22Rv1 (cell line): ENCODE measurements at regions not wholly inside any gene's neighbourhood (a gene's known extent, or its start where the extent isn't known, plus 50 kb on each side); places are given as distances from the start of the nearest gene placed in this dataset.

Source experiments
- ZFX ChIP-seq: fragments of 450-650 bp; IDR thresholded peaks from 2 replicates; pipeline ENCODE4 v1.6.1; 2017; ENCODE audit warnings: antibody characterized with exemption, borderline replicate concordance
- TF ChIP-seq, protein P1 (sequence below): fragments of 450-650 bp; IDR thresholded peaks from 2 replicates; pipeline ENCODE4 v1.5.1; 2017; ENCODE audit warnings: mild to moderate bottlenecking

DNA sequence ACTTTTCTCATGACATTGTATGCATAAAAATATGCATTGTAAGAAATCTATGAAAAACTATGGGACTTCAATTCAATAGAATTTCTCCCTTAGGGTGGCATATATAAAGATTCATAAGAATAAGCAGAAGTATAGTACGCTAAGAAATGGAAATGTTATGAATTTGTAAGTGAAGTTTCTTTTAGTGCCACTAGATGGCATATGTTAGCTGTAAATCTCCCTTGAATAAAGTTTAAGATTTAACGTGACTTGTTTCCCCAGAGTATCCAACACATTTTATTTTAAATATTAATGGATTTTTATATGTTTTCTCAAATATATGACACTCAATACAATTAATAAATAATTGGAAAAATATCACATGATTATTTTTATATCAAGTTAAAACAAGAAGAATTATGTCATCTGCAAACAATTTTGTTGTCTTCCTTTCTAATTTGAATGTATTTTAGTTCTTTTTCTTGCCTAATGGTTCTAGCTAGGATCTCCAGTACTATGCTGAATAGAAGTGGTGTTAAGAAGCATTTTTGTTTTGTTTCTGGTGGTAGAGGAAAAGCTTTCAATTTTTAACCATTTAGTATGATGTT lies 287.2 kb downstream of the HGF start:
- TF ChIP-seq, protein P1, sequence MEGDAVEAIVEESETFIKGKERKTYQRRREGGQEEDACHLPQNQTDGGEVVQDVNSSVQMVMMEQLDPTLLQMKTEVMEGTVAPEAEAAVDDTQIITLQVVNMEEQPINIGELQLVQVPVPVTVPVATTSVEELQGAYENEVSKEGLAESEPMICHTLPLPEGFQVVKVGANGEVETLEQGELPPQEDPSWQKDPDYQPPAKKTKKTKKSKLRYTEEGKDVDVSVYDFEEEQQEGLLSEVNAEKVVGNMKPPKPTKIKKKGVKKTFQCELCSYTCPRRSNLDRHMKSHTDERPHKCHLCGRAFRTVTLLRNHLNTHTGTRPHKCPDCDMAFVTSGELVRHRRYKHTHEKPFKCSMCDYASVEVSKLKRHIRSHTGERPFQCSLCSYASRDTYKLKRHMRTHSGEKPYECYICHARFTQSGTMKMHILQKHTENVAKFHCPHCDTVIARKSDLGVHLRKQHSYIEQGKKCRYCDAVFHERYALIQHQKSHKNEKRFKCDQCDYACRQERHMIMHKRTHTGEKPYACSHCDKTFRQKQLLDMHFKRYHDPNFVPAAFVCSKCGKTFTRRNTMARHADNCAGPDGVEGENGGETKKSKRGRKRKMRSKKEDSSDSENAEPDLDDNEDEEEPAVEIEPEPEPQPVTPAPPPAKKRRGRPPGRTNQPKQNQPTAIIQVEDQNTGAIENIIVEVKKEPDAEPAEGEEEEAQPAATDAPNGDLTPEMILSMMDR = peak; percentile 85
- no peak for TF ChIP-seq ZFX
